OCI-LY1 (cell line): ENCODE measurements at regions not wholly inside any gene's neighbourhood (a gene's known extent, or its start where the extent isn't known, plus 50 kb on each side); places are given as distances from the start of the nearest gene placed in this dataset.

Source experiments
- CTCF ChIP-seq: fragments of 200-600 bp; sonication (generic), shearing (Covaris generic); IDR thresholded peaks from 2 replicates; pipeline ENCODE4 v1.5.1; 2017; ENCODE audit warnings: mild to moderate bottlenecking, antibody characterized with exemption, low read length, moderate library complexity, mixed read lengths
- EZH2 ChIP-seq: fragments of 200-600 bp; sonication (generic), shearing (Covaris generic); IDR thresholded peaks from 2 replicates; pipeline ENCODE4 v1.8.0; 2017; ENCODE audit warnings: borderline replicate concordance, mixed run types, mild to moderate bottlenecking, antibody characterized with exemption, low read length, moderate library complexity, mixed read lengths

- TF ChIP-seq CTCF (no peak), EZH2 (no peak)
Observed at GRCh38 chr1:60292140-60292539, 218.6 kb upstream of the C1orf87 start.
